ENCODE measurements at regions not wholly inside any gene's neighbourhood (a gene's known extent, or its start where the extent isn't known, plus 50 kb on each side); places are given as distances from the start of the nearest gene placed in this dataset.

GRCh38 chr3:170746175-170746942, 123.6 kb downstream of the RPL22L1 start:
- TF ChIP-seq CTCF (IDR thresholded peaks at IDR 0.05; ENCODE audit: borderline replicate concordance, insufficient read depth, low read depth, low read length) = no peak
- no peak overlapping the region for H3K4me3 ChIP-seq (ENCODE audit: low read depth, low read length)

- no peak overlapping the region for H3K4me3 ChIP-seq (ENCODE audit: low read depth, low read length)
- TF ChIP-seq CTCF (IDR thresholded peaks at IDR 0.05; ENCODE audit: borderline replicate concordance, insufficient read depth, low read depth, low read length) = no peak
These were observed 124.7 kb downstream of the RPL22L1 start for GRCh38 chr3:170745211-170745718.

GRCh38 chr3:170741756-170742529, 128.1 kb downstream of the RPL22L1 start:
- TF ChIP-seq CTCF (IDR thresholded peaks at IDR 0.05; ENCODE audit: borderline replicate concordance, insufficient read depth, low read depth, low read length) = no peak
- H3K4me3 ChIP-seq (ENCODE audit: low read depth, low read length) = no peak overlapping the region

- no peak for TF ChIP-seq CTCF (IDR thresholded peaks at IDR 0.05; ENCODE audit: borderline replicate concordance, insufficient read depth, low read depth, low read length)
- H3K4me3 ChIP-seq (ENCODE audit: low read depth, low read length) = no peak overlapping the region
These were observed 129.0 kb downstream of the RPL22L1 start for GRCh38 chr3:170740726-170741591.

GRCh38 chr3:170740285-170740684, 129.7 kb downstream of the RPL22L1 start:
- no peak for TF ChIP-seq CTCF (IDR thresholded peaks at IDR 0.05; ENCODE audit: borderline replicate concordance, insufficient read depth, low read depth, low read length)
- H3K4me3 ChIP-seq (ENCODE audit: low read depth, low read length) = no peak overlapping the region

GRCh38 chr3:170739410-170739809, 130.6 kb downstream of the RPL22L1 start:
- TF ChIP-seq CTCF (IDR thresholded peaks at IDR 0.05; ENCODE audit: borderline replicate concordance, insufficient read depth, low read depth, low read length) = no peak
- no peak overlapping the region for H3K4me3 ChIP-seq (ENCODE audit: low read depth, low read length)
